ENCODE measurements at regions not wholly inside any gene's neighbourhood (a gene's known extent, or its start where the extent isn't known, plus 50 kb on each side); places are given as distances from the start of the nearest gene placed in this dataset.

DNA sequence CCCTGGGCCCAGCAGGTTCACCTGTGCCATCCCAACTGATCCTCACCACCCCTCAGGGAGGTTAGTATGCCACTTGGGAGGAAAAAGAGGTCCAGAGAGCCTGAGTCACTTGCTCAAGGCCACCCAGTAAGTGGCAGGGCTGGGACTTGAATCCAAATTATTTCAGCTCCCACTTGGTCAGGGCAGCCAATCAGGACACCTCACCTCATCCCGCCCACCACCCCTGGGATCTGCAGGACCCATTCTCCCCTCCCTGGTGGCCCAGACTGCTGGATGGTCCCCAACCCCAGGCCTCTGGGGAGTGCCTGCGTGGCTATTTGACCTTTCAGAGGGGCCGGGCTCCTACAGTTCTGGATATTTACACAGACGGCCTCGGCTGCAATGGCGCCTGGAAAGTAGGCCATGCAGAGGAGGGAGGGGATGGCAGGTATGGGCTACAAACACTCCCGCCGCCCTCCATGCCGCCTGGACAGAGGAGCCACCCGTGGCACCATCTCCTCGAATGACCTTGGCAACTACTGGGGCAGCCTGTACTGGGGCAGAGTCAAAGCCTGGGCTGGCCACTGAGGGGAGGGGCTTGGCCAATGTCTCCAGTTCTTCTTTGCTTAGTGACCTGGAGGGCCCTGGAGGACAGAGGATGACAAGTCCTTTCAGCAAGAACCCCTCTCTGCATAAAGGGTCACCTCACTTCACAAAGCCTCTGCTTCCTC lies 153.6 kb upstream of the LINGO1 start:
- DNase-seq, result no peak

DNA sequence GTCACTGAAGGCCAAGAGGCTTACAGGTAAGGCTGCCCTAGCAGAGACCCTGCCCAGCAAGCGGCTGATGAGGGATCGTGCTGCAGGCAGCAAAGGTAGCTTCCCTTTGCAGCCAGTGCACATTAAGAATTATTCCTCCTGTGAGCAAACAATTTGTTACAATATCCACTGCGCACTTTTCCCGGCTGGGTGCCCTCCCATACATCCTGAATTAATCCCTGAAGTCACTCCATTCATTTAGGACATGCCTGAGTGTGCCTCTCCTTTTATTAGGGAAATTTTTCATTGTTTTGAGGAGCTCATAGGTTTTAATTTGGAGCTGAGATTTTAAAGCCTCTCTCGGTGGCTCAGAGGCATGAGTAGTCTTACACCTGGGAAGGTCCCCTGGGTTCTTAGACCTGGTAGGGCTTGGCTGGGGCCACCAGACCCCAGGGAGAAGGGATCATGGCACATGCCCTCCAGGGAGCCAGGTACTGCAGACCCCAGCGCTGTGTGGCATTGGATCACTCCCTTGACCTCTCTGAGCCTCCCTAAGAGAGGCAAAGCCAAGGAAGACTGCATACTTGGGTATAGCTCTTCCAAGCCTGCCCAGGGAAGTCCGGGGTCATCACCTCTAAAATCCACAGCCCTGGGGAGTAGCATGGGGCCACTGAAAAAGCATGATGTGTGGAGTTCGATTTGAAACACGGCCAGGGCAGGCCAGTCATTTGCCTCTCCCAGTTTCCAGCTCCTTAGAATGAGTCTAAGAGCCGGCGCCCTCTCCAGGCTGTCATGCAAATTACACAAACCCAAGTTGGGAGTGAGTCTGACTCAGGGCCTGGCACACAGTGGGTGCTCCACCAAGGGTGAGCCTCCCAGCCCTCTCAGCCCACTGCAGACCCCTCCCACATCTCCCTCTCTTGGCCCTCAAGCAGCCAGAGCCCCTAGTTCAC lies 151.9 kb upstream of the LINGO1 start:
- peak; percentile 34 for DNase-seq

DNA sequence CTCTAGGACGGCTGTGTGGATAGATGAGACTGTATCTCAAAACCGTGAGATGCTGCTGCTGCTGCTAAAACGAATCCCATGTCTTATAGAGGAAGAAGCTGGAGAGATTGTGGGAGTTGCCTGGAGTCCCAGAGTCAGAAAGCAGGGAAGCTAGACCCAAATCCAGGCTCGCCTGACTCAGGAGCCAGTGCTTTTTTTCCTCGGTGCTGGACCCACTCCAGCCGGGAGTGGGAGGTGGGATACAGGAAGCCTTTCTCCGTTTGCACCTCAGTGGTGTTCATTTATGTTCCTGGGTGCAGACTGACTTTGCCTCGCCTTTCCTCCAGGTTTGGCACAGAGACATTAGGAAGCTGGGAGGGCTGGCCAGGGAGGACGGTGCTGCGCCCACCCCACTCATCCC lies 150.9 kb upstream of the LINGO1 start:
- DNase-seq, result no peak

DNA sequence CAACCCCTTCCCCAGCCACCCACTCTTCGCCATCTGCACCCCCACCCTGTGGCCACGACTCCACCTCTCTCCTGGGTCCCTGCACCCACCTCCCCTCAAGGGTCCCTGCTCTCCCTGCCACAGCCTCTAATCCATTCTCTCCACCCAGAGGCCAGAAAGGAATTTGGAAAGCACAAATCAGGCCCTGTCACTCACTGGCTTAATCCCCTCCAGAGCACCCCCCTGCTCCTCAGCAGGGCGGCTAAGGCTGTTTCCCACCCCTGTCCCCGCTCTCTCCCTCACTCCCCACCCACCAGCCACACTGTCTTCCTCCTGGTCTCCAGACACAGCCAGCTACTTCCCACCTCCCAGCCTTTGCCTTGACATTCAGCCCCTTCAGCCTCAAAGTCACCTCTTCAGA lies 150.0 kb upstream of the LINGO1 start:
- DNase-seq, result no peak

DNA sequence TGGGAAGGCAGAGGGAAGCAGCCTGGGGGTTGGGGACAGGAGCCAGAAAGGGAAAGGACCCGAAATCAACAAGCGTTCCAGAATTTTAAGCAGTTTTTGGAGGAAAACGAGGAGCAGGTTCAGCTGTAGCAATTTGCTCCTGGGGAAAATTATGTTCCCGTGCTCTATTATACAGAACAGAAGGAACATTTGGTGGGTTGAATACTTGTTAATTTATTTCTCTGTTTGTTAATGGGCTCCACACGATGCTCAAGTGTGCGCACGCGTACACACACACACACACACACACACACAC lies 149.2 kb upstream of the LINGO1 start:
- no peak for DNase-seq

DNA sequence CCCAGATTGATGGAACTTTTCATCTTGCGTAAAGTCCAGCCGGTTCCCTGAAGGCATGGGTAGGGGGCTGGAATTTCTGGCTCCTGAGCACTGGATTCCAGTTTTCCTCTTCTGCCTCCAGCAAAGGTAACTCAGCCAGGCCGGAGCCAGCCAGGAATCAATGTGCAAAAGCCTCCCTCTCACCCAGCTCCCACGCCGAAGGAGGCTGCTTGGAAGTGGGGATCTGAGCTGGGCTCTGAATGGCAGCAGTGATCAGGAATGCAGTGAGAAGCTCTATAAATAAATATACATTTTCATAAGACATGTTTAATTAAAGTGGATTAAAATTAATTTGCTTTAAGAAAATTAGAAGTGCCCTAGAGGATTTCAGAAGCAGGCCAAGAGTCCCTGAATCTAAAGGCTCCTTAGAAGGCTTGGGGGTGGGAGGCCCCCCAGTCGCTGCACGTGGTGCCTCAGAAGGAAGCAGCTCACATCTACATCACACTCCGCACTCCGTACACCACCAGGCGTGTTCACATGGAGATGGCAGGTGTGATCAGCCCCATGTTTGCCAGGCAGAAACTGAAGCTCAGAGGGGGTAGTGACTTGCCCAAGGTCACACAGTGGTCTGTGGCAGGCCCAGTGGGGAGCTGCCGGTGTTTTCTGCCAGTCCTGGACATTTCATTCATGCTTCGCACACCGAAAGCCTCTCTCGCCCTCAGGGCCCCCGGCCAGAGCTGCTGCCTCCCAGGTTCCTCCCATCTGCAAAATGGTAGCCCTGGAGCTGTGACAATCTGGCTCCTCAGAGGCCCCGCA lies 148.6 kb upstream of the LINGO1 start:
- DNase-seq, result no peak

DNA sequence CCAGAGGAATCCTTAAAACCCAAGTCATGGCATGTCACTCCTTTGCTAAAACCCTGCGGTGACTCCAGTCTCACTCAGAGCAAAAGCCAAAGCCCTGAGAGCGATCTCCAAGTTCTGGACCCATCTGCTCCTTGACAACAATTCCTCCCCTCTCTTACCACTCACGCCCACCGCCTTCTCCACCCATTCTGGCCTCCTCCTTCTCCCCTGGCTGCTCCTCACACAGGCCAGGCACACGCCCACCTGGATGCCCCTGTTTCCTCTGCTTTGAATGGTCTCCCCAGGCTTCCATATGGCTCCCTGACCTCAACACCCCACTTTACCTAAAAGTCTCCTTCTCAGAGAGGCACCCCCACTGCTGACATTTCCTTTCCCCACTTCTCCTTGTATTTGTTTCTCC lies 146.1 kb upstream of the LINGO1 start:
- no peak for DNase-seq

DNA sequence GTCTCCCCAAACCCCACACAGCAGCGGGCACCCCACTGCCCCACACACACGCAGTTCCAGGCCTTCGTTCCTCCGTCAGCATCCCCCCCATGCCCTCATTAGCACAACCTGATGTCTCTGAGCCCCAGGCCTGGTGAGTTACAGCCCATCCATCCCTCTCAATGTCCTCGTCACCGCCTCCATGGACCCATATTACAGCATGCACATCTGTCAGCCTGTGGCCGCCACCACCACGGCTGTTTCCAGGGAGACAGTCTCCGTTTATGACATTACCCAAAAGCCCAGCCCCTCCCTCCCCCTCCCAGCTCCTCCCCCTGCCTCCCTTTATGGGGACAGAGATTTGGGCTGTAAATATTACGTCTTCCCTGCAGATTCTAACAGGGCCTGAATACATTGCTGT lies 143.1 kb upstream of the LINGO1 start:
- DNase-seq, result no peak

DNA sequence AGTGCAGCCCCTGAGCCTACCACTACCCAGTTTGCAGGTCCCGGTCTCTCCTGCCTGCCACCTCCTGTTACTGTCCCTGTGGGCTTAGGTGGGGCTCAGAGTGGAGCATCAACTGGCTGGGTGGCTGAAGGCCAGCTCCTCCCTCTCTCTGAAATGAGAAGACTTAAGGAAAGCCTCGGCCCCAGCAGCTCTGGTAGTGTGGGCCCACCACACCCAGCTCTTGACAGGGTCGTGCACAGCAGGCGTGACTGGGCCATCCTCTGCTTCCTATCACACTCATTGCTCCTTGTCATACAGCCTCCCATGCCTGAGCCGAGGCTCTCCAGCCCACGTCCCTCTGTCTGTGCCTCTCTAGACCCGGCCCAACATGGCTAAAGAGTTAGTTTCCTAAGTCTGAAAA lies 142.7 kb upstream of the LINGO1 start:
- no peak for DNase-seq

DNA sequence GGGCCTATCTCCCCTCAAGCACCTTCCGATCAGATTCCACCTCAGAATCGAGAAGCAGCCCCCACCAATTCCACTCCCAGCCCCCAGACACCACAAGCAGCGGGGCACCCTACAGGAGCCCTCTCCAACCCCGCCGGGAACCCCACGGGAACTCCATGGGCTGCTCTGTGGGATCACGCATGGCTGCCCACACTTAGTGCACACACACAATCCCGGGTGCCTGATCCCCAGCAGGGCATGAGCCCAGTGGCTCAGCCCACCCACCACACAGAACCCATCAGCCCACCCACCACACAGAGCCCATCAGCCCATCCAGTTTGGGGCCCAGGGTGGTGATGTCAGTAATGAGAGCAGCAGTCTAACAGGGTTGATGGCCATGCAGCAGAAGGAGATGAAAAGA lies 141.6 kb upstream of the LINGO1 start:
- DNase-seq, result no peak

DNA sequence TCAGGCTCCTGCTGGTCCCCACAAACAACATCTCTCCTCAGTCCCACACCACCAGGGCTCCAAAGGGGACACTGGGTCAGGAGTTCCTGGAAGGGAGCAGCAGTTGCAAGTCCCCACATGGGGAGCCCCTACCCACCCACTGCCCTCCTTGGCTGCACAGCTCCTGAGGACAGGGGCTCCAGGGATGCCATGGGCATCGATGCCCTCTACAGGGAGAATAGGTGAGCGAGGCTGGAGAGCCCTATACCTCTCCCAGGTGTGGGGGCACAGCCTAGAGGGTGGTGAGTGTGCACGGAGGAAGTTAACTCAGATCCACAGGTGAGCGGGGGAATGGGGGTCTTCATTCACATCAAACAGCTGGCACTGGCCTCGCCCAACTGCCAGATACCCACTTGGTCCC lies 141.2 kb upstream of the LINGO1 start:
- no peak for DNase-seq

DNA sequence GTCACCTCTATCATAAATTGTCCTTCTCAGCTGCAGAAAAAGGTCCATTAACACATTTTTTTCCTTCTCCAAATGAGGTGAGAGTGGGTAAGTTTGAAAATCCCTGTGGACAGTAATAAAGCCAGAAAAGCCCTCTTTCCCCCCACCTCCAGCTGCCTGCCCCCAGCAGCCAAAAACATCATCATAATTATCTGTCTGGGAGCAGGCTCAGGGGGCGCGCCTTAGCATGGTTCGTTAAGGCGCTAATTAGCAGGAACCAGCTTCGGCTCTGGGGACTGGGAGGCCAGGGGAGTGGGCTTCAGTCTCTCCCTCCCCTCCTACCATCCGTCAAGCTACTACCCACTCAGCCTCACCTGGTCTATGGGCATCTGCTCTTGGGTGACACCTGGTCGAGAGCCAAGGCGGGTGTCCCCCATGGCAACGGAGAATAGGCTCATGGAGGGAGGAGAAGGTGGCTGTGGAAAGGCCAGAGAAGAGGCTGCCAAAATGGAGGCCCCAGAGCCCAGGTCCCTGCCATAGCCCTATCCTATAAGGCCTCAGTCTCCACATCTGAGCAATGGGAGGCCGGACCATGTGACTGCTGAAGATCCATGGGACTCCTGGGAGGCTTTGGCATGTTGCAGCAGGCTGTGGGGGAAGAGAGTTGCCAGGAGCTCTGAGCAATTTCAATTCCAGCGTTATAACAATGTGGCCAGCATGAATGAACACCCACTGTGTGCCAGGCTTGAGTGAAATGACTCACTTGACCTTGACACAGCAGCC lies 140.1 kb upstream of the LINGO1 start:
- DNase-seq, result no peak

DNA sequence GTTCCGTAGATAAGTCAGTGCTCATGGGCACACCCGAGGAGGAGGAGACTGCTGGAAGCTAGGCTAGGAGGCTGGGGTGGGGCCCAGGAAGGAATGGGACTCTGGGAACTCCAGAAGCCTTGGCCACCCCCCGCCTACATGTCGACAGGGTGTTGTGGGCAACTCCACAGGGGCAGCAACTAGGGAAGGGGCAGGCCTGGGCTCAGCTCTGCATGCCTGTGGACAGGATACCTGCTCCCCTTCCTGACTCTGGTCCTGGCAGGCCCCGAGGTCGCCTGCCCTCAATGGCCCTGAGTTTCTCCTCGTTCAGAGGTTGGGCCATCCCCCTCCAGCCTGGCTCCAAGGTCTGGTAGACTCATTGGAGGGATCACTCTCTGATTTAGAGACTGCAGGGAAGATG lies 138.9 kb upstream of the LINGO1 start:
- DNase-seq, result no peak

DNA sequence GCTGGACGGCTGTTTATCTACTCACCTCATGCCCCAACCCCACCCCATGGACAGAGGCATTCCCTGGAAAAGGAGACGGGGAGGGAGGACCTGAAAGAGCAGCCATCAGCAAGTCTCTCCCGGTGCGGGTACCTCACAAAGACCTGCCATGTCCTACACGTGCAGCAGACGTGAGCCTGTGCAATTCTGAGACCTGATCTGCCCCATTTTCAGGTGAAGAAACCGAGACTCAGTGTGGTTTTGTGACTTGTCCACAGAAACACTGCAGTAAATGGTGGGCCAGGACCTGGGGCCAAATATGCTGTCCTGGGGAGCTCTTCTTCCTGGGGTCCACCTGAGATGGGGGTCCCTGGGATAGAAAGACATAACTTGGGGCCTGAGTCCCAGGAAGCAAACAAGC lies 137.0 kb upstream of the LINGO1 start:
- DNase-seq, result no peak

DNA sequence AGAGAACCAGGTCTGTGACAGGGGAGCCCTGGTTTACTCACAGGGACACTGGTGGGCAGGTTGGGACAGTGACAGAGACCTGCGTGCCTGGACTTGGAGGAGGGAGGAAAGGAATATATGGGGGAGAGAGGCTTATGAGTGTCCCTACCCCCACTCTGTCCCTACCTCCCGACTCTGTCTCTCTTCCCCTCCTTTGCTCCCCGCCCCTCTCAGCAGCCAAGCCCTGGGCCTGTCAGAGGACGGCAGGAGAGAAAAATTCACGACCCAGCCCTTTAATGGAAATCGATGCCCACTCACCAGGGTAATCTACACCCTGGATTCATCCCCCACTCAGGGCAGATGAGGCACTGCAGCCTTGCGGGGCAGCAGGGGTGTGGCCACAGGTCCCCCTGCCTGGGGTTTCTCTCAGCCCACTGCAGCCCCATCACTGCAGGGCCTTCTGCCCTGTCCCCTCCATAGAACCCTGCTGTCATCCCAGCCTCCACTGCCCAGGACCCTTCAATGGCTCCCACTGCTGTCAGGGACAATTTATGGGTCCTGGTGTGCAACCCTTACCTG lies 135.9 kb upstream of the LINGO1 start:
- no peak for DNase-seq

DNA sequence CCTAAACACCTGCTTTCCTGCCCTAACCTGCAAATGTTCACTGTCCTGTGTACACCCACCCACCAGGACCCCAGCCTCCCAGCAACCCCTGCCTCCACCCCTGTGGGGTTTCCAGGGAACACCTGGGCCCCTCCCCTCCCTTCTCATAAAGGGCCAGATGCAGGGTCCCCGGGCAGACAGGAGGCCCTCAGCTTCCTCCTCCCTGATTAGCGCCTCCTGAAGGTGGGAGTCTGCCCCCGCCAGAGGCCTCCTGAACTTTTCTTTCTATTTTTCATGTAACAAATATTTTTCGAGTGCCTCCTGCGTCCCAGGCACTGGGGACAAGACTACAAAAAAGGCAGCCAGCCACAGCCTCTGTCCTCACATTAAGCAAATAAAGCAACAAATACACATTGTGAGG lies 135.4 kb upstream of the LINGO1 start:
- no peak for DNase-seq

DNA sequence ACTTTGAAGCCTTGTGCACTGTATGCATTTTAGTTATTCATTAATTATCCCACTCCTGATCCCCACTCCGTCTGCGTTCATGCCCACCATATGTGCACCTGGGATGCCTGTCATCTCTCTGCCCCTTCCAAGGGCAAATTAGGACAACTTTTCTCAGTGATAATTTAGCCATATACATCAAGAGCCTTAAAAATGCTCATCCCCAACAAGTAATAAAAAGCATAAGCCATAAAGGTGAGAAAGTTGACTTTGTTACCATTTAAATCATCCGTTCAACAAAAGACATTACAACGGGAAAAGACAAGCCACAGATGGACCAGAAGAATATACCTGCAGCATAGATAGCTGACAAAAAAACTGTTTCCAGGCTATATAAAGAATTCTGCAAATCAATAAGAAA lies 131.4 kb upstream of the LINGO1 start:
- DNase-seq, result no peak

DNA sequence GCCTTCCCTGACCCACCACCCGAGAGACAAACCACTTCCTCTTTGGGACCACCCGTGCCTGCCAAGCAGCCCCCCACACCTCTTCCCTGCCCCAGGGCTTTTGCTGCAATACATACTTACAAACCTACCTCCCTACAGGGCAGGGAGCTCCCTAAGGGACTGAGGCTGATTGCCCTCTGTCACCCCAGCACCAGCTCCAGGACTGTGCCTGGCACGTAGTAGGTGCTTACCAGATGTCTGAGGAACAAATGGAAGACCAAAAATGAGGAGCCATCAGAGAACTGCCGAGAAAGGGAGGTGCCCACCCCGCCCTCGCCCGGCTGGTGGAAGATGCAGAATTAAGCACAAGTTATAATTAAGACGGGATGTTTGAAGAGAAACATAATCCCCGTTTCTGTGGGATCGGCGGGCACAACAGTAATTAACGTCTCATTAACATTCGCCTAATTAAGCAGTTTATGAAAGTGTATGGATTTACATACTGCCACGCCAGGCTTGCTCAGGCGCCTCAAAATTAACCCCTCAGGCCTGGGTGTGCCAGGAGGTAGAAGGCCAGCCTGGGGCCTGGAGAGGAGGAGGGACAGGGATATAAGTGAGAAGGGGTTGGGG lies 130.1 kb upstream of the LINGO1 start:
- no peak for DNase-seq

DNA sequence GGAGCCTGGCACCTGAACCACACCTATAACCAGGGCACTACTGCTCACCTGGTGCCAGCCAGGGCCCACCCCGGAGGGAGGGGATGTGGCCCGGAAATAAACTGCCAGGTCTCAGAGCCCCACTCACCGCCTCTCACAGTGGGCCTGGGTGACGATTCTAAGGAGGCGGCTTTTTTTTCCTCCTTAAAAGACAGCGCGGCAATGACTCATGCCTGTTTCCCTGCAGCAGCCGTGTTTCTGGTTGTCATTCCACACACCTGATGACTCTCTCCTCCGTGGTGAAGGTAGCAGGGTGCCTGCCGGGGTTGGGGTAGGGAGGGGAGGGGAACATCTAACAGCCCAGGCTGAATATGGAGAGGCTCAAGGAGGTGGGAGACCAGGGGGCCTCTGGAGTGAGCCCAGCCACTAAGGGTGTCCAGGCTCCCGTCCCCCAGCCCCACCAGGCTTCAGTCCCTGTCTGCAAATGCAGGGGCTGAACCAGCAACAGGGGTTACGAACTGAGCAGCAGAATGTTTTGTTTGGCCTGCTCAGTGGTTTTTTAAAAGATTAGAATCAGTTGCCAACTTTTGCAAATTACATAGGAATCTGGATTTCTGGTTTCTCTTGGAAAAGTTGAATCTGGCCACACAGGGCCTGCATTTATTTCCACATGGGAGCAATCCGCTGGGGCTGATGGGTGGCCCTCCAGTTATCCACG lies 127.3 kb upstream of the LINGO1 start:
- DNase-seq, result no peak

DNA sequence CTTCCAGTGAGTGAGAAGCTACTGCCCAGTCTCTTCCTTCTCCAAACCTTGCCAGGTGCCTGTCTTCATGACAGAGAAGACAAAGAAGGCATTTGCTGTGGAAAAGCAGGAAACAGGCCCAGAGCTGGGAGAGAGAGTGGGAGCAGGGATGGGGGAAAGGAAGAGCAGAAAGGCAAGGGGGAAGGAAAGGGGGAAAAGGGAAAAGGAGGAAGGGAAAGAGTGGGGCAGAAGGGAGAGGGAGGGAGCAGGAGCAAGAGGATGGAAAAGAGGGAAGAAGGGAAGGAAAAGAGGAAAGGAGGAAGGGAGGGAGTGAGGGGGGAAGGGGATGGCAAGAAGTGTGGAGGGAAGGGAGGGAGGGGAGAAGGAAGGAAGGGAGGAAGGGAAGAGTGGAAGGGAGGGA lies 121.2 kb upstream of the LINGO1 start:
- no peak for DNase-seq

DNA sequence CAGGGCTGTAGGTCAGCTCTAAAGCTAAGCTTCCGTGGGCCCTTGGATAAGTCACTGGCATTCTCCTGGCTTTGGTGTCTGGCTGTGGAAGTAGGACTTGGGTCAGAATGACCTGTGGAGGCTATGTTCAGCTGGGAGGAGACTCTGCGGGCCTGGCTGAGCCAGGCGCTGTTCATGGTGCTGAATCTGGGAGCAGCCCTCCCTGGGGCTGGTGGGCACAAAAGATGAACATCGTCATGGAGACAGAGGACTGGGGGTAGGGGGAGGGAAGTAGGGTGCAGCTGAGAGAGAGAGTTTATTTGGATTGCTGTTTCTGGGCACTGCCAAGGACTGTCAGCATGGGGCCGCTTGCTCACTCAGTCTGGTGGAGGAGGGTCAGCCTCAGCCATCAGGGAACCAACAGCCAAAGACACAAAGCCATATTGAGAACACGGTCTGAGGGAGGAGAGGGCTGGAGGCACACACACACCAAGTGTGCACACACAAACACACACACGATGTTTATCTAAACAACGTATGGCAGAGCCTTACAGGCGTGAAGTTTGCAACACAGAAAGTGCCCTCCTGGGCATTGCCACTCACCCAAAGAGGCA lies 120.7 kb upstream of the LINGO1 start:
- DNase-seq, result peak; percentile 5

Data from activated CD4-positive, alpha-beta T cell treated with anti-CD3 and anti-CD28 coated beads, Interleukin-2, Interleukin-6, amounts not matched to agents 100 ng/mL and 50 ng/mL, durations not matched to agents 16 hours and 8 hours (primary cell).